NCI-H2029 (cell line): ENCODE measurements at regions not wholly inside any gene's neighbourhood (a gene's known extent, or its start where the extent isn't known, plus 50 kb on each side); places are given as distances from the start of the nearest gene placed in this dataset.

ENCODE experiments used
- DNase-seq: peaks from one replicate; lab custom pipeline; 2025; lab: John Stamatoyannopoulos, UW

DNA sequence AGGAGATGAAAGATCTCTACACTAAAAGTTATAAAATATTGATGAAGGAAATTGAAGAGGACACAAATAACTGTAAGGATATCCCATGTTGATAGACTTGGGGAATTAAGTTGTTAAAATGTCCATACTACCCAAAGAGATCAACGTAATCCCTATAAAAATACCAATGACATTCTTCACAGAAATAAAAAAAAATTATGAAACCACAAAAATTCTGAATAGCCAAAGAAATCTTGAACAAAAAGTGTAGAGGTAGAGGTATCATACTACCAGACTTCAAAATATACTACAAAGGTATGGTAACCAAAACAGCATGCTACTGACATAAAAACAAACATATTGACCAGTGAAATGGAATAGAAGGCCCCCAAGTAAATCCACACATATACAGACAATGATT, 71.5 kb upstream of the ELL2 start:
- DNase-seq, result no peak

DNA sequence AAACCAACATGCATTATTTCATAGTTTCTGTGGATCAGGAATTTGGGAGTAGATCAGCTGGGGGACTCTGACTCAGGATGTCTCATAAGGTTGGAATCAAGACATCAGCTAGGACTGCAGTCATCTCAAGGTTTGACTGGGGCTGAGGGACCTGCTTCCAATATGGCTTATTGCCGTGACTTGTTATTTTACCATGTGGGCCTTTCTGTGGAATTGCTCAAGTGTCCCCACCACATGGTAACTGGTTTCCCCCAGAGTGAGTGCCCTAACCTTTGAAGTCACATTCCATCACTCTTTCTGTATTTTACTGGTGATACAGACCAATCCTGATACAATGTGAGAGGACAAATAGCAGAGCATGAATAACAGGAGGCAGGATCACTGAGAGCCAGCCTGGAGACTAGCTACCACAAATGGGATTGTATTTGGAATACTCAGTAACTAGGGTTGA, 70.2 kb upstream of the ELL2 start:
- DNase-seq, result no peak

DNA sequence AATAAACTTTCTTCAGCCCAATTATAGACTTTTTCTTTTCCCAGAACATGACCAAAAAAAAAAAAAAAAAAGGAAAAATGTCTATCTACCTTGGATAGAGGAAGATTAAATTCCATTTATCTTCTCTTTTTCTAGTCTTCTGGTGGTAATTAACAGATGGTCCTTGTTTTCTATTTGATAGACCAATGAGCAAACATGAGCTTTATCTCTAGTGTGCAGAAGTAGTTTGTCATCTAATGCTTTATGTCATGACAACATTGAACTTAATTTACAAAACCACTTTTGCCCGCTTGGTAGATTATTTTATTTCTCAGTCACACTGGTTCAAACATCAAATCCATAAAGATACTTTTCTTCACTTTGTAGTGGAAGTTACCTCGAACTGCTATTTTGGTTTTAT, 69.5 kb upstream of the ELL2 start:
- no peak for DNase-seq

DNA sequence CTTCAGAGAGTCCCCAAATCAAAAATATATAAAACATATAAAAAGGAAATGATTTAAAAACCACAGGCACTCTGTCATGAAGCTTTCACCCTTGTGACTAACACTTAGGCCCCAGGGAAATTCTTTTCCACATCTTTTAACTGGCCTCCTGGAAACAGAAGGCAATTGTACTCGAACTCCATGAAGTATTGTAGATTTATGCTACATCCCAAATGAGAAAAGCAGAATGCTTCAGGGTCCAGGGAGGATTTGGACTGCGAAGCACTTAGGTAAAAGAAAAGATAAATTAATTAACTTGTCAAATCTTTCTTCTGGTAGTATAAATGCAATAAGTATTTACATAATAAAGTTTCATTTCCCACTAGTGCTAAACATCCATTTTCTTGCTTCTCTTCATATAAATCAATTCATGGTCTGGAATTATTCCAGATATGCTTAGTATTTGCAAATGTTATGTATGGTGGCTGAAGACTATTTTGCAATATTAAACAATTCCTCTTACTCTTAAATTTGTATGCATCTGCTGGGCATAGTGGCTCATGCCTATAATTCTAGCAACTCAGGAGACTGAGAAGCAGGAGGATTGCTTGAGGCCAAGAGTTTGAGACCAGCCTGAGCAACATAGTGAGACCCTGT, 64.9 kb upstream of the ELL2 start:
- DNase-seq, result no peak

DNA sequence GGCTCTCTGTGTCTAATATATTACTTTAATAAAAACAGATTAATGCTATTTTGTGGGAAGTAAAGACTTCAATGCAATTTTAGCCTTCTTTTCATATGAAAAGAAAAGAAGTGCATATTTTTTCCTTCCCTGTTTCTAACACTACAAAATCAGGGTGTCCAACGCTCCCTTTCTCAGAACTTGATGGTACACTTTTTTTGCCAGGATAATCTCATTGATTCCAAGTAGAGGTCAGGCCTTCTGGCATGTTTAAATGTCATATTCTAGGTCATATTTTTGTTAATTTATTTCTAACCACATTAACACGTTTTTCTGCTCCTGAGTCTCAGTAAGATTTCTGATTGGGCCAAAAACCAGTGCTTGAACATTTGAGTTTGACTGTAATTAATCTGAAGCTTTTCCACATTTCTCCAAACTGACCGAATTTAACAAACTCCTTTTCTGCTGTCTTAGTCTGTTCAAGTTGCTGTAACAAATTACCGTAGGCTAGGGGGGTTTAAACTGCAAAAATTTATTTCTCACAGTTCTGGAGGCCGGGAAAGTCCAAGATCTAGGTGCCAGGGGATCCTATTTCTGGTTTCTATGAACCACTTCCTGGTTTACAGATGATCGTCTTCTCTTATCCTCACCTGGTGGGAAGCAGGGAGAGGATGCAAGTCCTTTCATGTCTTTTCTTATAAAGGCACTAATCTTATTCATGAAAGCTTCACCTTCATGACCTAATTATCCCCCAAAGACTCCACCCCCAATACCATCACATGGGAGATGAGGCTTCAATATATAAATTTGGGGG, 63.2 kb upstream of the ELL2 start:
- DNase-seq, result no peak

DNA sequence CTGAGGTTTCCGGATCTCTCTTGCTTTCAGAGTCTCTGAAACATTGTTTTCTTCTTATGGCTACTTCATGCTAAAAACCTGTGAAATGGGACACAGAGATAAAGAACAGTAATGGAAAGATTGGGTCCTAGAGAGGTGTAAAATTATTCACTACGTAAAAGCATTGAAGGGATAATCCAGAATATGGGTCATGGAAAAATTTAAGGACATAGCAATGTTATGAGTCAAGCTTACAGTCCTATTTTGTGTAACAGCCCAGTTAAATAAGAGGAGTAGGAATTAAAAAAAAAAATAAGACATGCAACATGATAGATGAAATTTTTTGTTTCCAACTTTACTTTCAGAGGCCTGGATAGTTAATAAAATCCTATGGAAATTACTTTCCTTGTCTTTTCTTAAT, 61.9 kb upstream of the ELL2 start:
- no peak for DNase-seq

DNA sequence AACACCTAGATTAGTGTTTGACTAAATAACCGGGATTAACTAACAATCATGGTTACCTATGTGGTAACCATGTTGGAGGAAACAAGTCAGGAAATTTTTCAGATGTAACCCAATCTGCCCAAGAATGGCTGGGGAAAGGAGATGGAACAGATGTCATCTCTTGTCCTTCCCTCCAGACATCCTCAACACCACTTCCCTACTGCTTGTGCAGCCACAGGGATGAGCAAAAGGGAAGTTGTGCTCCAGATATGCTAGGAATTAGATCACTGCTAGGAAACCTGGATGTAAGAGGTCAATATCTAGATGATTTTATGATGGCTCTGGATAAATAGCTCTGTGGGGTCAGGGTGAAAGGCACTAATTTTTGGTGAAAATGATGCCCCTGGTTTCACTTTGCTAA, 61.3 kb upstream of the ELL2 start:
- DNase-seq, result no peak

DNA sequence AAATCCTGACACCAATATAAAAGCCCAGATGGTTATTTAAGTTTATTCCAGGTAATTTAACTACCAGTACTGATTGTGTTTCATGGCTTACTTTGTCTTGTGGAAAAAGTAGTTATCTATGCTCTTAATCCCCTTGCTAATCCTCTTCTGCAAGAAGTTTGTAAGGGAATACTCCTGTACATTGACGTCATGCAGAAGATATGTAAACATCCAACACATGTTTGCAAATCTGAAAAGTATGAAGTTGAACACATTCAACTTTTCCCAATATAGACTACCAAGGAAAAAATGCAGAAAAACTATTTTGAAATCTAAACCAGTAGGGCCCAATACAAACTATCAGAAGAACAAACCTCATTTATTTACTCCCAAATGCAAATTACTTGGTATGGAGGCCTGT, 56.3 kb upstream of the ELL2 start:
- DNase-seq, result no peak

DNA sequence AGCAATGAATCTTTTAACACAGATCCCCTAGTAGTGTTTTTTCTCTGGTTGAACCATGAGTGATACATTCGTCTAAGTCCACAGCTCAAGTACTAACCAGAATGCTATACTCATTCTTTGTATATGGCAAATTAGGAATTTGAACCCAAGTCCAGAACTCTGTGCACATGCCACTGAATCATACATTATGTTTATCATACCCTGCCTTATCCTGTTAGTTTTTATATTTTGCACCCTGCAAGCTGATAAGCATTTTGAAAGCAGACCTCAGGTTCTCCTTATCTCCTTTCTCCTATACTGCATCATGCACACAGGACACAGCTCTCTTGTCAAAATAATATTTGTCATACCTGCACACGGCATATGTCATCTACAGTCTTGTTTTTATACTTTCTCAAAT, 54.6 kb upstream of the ELL2 start:
- DNase-seq, result no peak

DNA sequence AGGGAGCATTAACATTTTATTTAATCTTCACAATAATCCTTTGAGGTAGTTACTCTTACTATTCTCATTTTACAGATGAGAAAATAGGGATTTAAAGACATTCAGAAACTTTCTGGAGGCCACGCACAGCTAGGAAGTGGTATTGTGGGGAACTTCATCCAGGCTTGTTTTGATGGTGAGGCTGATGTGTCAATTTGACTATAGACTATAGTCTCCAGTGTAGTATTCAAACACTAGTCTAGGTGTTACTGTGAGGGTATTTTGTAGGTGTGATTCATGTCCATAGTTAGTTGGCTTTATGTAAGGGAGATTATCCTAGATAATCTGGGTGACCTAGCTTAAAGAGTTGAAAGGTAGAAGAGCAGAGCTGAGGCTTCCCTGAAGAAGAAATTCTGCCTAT, 54.1 kb upstream of the ELL2 start:
- no peak for DNase-seq

DNA sequence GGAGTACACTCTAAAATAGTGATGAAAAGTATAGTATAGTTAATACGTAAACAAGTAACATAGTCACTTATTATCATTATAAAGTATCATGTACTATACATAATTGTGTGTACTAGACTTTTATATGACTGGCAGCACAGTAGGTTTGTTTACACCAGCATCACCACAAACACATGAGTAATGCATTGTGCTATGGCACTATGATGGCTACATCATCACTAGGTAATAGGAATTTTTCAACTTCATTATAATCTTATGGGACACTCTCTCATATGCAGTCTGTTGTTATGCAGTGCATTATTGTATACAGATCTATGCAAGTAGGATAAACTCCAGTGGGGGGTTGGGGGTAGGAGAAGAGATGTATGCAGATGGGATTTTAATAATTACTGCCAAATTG, 52.7 kb upstream of the ELL2 start:
- no peak for DNase-seq

DNA sequence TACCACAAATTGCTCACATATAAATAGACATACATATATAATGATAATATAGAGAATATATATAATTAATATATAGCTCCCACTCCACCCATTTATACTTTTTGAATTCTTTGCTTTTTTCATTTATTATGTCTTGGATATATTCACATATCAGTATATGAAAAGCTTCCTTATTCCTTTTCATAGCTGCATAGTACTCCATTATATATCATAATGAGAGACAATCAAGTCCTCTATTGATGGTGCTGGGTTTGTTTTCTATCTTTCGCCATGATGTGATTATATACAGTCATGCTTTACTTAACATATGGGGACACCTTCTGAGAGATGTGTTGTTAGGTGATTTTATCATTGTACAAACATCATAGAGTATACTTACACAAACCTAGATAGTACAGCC, 51.6 kb upstream of the ELL2 start:
- no peak for DNase-seq

DNA sequence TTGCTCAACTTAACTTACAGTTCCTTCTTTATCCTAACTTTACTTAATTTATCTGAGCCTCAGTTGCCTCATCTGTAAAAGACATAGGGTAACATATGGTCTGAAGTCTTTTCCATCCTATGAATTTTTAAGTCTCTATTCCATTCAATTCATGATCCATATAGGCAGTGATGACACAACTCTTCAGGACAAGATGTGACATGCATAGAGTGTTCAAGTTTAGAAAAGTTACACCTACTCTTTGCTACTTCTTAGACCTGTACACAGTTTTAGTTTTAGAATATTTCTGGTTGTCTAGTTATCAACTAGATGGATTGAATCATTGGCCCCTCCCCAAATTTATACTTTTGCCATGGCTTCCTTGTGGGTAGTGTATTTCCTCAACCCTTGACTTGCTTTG, 50.7 kb upstream of the ELL2 start:
- DNase-seq, result no peak
